ENCODE measurements at regions not wholly inside any gene's neighbourhood (a gene's known extent, or its start where the extent isn't known, plus 50 kb on each side); places are given as distances from the start of the nearest gene placed in this dataset.

- no peak for TF ChIP-seq EZH2phosphoT487 (IDR thresholded peaks at IDR 0.05; ENCODE audit: insufficient read depth, low read depth)
- TF ChIP-seq EZH2 (IDR thresholded peaks at IDR 0.05; ENCODE audit: insufficient read depth, poor library complexity, severe bottlenecking), result no peak
Measured at GRCh38 chr16:88130016-88130415, 178.8 kb downstream of the BANP start.

Measured in GM23248 (cell line).